ENCODE measurements at regions not wholly inside any gene's neighbourhood (a gene's known extent, or its start where the extent isn't known, plus 50 kb on each side); places are given as distances from the start of the nearest gene placed in this dataset.

GRCh38 chr5:174622067-174622466, 102.3 kb upstream of the MSX2 start:
- TF ChIP-seq EZH2 (IDR thresholded peaks at IDR 0.05; ENCODE audit: low read length, missing control alignments) = no peak
- TF ChIP-seq, protein P1, sequence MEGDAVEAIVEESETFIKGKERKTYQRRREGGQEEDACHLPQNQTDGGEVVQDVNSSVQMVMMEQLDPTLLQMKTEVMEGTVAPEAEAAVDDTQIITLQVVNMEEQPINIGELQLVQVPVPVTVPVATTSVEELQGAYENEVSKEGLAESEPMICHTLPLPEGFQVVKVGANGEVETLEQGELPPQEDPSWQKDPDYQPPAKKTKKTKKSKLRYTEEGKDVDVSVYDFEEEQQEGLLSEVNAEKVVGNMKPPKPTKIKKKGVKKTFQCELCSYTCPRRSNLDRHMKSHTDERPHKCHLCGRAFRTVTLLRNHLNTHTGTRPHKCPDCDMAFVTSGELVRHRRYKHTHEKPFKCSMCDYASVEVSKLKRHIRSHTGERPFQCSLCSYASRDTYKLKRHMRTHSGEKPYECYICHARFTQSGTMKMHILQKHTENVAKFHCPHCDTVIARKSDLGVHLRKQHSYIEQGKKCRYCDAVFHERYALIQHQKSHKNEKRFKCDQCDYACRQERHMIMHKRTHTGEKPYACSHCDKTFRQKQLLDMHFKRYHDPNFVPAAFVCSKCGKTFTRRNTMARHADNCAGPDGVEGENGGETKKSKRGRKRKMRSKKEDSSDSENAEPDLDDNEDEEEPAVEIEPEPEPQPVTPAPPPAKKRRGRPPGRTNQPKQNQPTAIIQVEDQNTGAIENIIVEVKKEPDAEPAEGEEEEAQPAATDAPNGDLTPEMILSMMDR (conservative IDR thresholded peaks at IDR 0.05 in 1 of 2, IDR thresholded peaks at IDR 0.05 in 1 of 2; ENCODE audit: low read depth in 1 of 2, low read length in 2 of 2) = no peak
